T47D (cell line): ENCODE measurements at regions not wholly inside any gene's neighbourhood (a gene's known extent, or its start where the extent isn't known, plus 50 kb on each side); places are given as distances from the start of the nearest gene placed in this dataset.

Experiments
- DNase-seq, 2 experiments: peaks; one replicate each; pipeline versions ENCODE4 v3.0.0 to v3.0.0-alpha.2; 2011 to 2012; ENCODE audit warnings: low read depth in 1 of 2, low spot score in 1 of 2
- JUND ChIP-seq: IDR thresholded peaks from 2 replicates; pipeline ENCODE4 v1.6.1; 2012; ENCODE audit warnings: low read depth
- in situ Hi-C: cut with HindIII; loops from 2 replicates; pipeline ENCODE4 v1.10.0; 2016; ENCODE audit warnings: low sequenced_read_pairs, low pct_unique_long_range_greater_than_20kb

DNA sequence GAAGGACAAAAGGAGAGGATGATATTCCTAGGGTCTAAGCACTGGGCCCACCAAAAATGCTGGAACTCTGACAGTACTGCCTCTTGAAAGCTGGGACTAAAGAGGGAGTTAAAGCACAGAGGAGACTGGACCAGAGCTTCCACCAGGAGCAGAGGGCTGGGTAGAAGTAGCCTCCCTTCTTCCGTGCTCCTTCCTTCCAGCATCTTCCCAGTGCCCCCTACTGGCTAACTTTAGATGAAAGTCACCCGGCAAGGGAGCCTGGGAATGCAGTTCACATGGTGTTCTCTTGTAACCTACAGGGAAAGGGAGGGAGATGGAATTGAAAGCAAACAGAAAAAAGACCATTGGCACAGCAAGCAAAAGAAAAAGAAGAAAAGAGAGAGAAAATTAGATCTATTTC, 106.1 kb upstream of the COL8A1 start:
- TF ChIP-seq JUND = no peak
- peak in 1 of 2 experiments; percentile 12 for DNase-seq
- in situ Hi-C loops = no loop called here

DNA sequence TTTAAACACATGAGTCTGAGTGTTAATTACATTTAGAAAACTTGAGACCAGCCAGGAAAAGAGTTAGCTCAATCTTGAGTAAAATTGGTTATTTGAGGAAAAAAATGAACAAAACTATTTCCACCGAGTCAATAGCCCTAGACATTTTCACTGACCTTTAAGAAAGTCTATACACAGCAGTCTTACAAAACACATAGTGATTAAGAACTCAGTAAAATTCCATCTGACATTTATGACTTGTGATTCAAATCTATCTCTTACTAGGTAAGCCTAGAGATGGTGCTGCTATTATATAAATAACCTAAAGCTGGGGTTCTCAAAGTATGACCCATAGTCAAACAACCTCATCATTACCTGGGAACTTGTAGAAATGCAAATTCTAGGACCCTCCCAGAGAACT, 109.1 kb upstream of the COL8A1 start:
- no peak for DNase-seq
- in situ Hi-C loops = no loop called here
- no peak for TF ChIP-seq JUND

DNA sequence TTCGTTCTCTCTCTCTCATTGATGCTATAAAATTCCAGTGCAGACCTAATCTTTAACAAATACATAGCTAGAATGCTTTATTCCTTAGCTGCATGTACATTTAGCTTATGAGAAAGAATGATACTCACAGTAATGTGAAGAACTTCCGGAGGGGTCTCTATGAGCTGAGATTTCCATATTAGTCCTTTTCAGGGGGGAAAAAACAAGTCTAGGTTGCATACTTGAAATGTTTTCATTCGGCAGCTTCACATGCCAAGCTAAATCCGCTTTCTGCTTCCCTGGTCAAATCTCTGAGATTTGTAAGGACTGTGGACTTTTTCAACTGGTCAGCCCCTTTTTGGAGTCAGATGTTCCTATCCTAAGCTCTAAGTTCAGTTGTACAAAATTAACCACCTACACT, 111.5 kb upstream of the COL8A1 start:
- in situ Hi-C loops = no loop called here
- DNase-seq = no peak
- TF ChIP-seq JUND = no peak

DNA sequence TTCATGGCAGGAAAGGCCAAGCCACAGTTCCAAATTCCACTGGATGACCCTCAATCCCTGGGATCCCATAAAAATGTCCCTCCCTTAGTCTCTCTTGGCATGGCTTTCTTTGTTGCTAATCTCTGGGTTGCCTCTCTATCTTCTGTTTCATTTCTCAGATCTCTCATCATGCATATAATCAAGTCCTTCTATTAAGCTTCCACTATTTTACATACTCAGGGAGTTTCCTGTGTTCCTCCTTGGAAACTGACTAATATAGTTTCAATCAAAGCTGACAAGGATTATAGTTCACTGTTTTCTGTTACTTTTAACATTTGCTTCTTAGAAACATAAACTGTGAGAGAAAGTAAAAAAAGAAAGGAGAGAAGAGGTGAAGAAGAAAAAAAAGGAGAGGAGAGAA, 113.8 kb upstream of the COL8A1 start:
- in situ Hi-C loops = no loop called here
- DNase-seq = no peak
- no peak for TF ChIP-seq JUND

DNA sequence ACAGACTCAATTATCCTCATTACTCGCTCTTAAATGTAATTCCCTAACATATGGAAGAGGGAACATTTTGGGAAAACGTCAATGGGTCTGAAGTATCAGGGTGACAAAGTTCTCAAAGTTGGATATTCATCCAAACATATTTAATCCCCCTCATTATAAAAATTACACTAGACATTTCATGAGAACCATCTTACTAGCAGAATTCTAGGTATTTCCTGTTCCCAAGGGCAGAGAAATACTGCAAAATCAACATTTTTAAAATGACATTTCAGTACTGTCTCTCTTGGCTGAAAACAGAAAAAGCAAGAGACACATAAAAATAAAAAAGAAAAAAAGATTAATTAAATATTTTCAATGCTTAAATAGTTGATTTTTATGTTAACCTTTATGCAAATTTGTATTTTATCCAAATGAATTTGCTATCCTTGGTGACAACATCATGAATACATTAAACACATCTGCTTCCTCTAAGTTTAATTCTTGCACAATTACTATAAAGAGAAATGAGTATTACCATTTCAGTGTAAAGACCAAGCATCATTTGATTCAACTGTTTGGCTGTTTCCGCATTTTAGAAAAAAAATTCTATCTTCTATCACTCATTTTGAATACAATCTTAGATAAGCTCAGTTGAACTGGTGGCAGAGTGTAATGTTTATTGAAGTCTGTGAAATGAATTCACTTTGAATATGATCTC, 114.8 kb upstream of the COL8A1 start:
- in situ Hi-C loops = no loop called here
- DNase-seq = no peak
- TF ChIP-seq JUND = no peak

DNA sequence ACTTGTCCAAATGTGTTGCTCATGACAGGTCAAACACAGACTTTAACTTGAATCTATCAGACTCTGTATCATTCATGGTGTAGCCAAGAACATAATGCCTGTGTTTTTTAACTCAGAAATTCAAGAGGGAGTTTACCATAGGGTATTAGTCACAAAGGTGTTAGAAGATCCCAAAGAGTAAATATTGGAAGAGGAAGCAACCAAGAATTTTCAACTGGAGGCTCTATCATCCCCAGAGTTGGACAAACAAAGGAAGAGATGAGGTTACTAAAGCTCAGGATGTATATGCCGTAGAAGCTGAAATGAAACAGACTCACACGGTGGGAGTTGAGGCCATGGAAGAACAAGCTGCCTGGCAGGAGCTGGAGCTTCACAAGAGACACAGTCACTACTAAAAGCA, 116.2 kb upstream of the COL8A1 start:
- no peak for DNase-seq
- TF ChIP-seq JUND = no peak
- in situ Hi-C loops = no loop called here

DNA sequence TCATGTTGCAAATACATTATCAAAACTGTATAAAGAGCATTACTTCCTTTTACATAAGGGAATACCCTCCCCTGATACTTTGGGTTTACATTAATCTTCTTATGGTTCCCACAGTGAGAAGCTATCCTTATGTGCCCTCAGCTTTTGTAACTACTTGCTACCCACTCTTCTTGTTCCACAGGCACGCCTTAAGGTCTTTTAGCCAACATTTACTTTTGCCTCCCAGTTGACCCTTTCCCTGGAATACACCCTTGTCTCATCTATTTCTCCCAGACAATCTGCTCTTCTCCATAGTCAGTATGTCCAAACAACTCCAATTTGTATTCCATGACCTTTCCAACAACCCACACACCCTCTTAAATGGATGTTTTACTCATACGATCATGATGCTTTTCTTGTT, 116.8 kb upstream of the COL8A1 start:
- no peak for DNase-seq
- TF ChIP-seq JUND = no peak
- in situ Hi-C loops = no loop called here

DNA sequence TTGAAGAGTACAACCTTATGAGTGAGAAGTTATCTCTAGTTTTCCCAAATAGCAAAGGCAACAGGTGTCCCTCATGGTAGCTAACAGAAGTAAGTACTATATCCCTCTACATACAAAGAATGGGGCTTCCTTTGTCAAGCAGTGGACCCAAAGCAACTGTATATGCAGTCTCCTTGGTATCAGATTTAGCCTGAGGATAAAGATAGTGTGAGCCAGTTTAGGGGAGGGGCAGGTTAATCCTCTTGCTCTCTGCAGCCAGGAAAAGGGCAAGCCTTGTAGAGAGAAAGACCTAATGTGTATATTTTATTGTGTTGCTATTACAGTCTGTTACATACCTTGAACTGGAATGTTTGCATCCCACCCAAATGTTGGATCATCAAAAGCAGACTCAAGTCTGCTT, 117.9 kb upstream of the COL8A1 start:
- DNase-seq = no peak
- no peak for TF ChIP-seq JUND
- in situ Hi-C loops = no loop called here

DNA sequence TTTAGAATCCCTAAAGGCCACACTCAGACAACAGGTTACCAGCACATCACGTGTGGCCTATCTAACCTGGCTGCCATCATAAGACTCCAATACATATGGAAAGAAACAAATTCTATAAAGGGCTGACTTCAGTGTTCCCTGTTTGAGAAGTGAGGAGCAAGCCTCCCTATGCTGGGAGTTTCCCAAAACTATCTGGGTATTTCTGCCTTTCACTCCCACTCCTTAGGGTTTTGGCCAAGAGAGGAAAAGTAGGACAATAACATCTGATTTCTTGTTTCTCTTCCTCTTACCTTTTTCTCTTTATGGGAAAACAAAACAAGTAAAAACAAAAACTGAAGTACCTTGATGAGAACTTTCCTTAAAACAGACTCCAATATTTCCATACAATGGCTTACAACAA, 121.5 kb upstream of the COL8A1 start:
- in situ Hi-C loops = no loop called here

DNA sequence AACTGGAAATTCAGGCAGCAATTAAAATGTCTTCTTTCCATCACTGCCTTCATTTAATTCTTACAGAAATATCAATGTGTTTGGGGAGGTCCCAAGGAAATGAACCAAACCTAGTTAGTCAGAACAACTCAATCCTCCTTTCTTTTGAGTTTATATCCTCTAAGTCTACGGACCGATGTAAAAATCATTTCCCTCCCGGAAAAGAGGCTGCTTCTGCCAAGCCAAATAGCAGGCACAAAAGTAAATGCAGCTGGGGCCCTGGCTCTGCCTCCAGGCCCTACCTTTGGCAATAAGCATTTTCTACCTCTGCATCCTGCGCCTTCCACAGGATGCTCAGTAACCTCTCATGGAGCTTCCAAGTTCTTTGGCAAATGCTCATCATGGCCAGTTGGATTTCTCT, 122.5 kb upstream of the COL8A1 start:
- no peak for TF ChIP-seq JUND
- no peak for DNase-seq
- in situ Hi-C loops = no loop called here

More for the DNA sequence above, 121.5 kb upstream of the COL8A1 start:
- no peak for TF ChIP-seq JUND
- DNase-seq = no peak

DNA sequence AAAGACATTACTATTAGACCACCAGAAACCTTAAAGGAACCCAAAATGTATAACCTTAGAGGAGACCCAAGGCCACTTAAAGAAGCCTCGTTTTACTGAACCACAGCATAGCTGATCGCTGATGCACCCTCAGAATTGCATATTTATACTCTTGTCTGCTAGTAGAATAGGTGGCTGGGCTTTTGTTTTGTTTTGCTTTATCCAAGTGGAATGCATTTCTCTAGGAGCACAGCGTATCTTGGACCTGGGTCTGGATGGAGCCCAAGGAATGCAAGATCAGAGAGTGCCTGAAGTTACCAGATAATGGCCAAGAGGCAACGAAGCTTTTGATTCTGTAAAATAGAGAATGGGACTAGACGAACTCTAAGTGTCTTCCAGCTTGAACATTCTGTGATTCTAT, 129.2 kb upstream of the COL8A1 start:
- no peak for DNase-seq
- TF ChIP-seq JUND = no peak
- in situ Hi-C loops = no loop called here

DNA sequence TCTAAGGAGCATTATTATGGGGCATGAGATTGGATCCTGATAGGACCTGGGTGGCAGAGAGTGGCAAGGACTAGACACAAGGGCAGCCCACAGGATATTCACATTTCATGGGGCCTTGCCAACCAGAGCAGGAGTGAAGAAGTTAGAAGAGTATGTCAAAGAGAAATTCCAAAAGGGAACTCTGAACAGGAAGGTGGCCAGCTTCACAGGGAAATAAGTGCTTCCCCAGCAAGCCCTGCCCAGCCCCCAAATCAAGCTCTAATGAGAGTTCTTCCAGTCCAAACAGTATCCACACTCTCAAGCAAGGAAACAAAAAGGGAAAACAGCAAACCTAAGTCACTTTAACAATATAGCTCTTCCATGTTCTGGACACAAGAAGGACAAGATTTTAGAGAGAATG, 130.2 kb upstream of the COL8A1 start:
- DNase-seq = no peak
- no peak for TF ChIP-seq JUND
- in situ Hi-C loops = no loop called here

DNA sequence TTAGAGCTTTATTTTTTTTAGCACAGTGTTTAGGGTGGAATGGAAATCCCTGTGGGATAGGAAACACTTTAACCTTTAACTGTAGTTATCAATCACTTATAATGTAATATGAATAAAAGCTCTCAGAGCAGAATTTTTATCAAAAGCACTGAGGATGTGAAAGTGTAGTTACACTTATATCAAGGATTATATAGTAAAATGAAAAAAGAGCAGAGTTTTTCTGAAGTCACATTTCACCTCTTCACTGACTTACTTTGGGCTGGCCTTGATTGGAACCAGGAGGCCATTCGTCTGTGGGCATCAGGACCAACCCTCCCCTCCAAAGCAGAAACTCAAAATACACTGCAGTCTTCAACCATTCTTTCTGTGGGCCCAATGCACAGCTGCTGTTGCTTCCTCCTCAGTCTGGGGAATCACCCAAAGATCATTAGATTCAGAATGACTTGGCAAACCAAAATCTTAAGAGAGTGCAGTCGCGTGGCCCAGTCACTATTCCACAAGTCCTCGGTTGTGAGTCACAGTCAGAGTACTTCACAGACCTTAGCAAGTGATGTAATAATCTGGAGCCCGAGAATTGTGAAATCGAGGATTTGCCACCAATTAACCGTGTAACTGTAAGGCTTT, 132.6 kb upstream of the COL8A1 start:
- in situ Hi-C loops = no loop called here
- DNase-seq = no peak
- TF ChIP-seq JUND = no peak

DNA sequence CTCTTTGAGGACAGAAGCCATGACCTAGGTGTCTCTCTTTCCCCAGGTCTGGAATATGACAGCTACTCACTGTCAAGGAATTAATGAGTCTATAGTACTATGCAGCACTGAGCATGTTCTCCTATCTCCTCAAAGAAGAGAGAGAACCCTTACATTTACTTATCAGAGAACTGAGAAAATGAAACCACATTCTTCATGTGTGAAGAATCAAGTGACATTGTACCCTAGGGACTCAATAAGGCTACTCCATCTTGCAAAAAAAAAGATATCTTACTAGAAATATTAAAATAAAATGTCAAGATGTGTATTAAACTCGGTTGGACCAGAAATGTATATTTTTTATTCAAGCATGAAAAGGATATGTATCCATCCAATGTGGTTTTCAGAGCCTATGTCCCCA, 133.2 kb upstream of the COL8A1 start:
- TF ChIP-seq JUND = no peak
- in situ Hi-C loops = no loop called here
- no peak for DNase-seq
